Activated T-cell treated with anti-CD3 and anti-CD28 coated beads, Interleukin-2, amount 50 U/mL, for 72 hours (primary cell): ENCODE measurements at regions not wholly inside any gene's neighbourhood (a gene's known extent, or its start where the extent isn't known, plus 50 kb on each side); places are given as distances from the start of the nearest gene placed in this dataset.

ENCODE experiments used
- ATAC-seq, 2 donors: fragments of 150-1000 bp; cut with Tn5 transposase; replicated peaks in 1 of 2; 2 replicates each; pipeline ENCODE4 v1.10.0; 2021; ENCODE audit warnings: moderate library complexity in 2 of 2, mild to moderate bottlenecking in 1 of 2
- DNase-seq, 2 donors: peaks; one replicate each; pipeline ENCODE4 v3.0.0; 2021 to 2022; ENCODE audit warnings: mixed read lengths in 1 of 2
- H3K27ac Mint-ChIP-seq: one replicate; pipeline ENCODE4 v1.8.0; 2022; ENCODE audit warnings: mild to moderate bottlenecking, moderate library complexity, mixed read lengths
- H3K27me3 Mint-ChIP-seq: one replicate; pipeline ENCODE4 v1.8.0; 2022; ENCODE audit warnings: low read depth, mixed read lengths
- H3K36me3 Mint-ChIP-seq, 2 donors: one replicate each; pipeline ENCODE4 v1.8.0; 2022; ENCODE audit warnings: mixed read lengths in 2 of 2, mild to moderate bottlenecking in 1 of 2; ENCODE audit not compliant: insufficient read depth in 2 of 2
- H3K4me1 Mint-ChIP-seq: one replicate; pipeline ENCODE4 v1.8.0; 2022; ENCODE audit warnings: low read depth, mixed read lengths
- H3K4me3 Mint-ChIP-seq, 2 donors: one replicate each; pipeline ENCODE4 v1.8.0; 2022; ENCODE audit warnings: mild to moderate bottlenecking in 2 of 2, mixed read lengths in 2 of 2, moderate library complexity in 2 of 2
- H3K9me3 Mint-ChIP-seq, 2 donors: one replicate each; pipeline ENCODE4 v1.8.0; 2022; ENCODE audit warnings: mixed read lengths in 2 of 2

GRCh38 chr4:137994853-137995252 lies 247.3 kb downstream of the SLC7A11 start:
- ATAC-seq (no peak), DNase-seq (no peak)
- H3K36me3 Mint-ChIP-seq: no peaks in the 10 kb centered on the region
- no peak overlapping the region for H3K4me3 Mint-ChIP-seq
- H3K9me3 Mint-ChIP-seq: no peaks in the 10 kb centered on the region
- no peaks in the 10 kb centered on the region for H3K4me1 Mint-ChIP-seq
- H3K27ac Mint-ChIP-seq: no peak overlapping the region
- H3K27me3 Mint-ChIP-seq: no peaks in the 10 kb centered on the region

GRCh38 chr4:137993232-137993631 lies 248.9 kb downstream of the SLC7A11 start:
- DNase-seq: no peak
- Mint-ChIP-seq H3K27ac (no peak overlapping the region), H3K36me3 (no peaks in the 10 kb centered on the region), H3K4me3 (no peak overlapping the region), H3K4me1 (no peaks in the 10 kb centered on the region), H3K9me3 (no peaks in the 10 kb centered on the region), H3K27me3 (no peaks in the 10 kb centered on the region)
- no peak for ATAC-seq

GRCh38 chr4:137981277-137981676 lies 260.9 kb downstream of the SLC7A11 start:
- Mint-ChIP-seq H3K27ac (no peak overlapping the region), H3K36me3 (no peaks in the 10 kb centered on the region)

GRCh38 chr4:137980641-137981040 lies 261.5 kb downstream of the SLC7A11 start:
- Mint-ChIP-seq H3K4me3 (no peak overlapping the region), H3K36me3 (no peaks in the 10 kb centered on the region), H3K27ac (no peak overlapping the region), H3K9me3 (peaks cover 1 to 2% of the 10 kb centered on the region in 2 donors), H3K4me1 (no peaks in the 10 kb centered on the region), H3K27me3 (no peaks in the 10 kb centered on the region)
- DNase-seq (no peak), ATAC-seq (no peak)

More at GRCh38 chr4:137981277-137981676, 260.9 kb downstream of the SLC7A11 start:
- ATAC-seq: no peak
- Mint-ChIP-seq H3K4me3 (no peak overlapping the region), H3K4me1 (no peaks in the 10 kb centered on the region), H3K27me3 (no peaks in the 10 kb centered on the region), H3K9me3 (peaks cover 1 to 2% of the 10 kb centered on the region in 2 donors)
- no peak for DNase-seq

GRCh38 chr4:137979938-137980337 lies 262.2 kb downstream of the SLC7A11 start:
- DNase-seq: no peak
- H3K9me3 Mint-ChIP-seq: peaks cover 1 to 2% of the 10 kb centered on the region in 2 donors

GRCh38 chr4:137968956-137969678 lies 273.0 kb downstream of the SLC7A11 start:
- Mint-ChIP-seq H3K4me3 (no peak overlapping the region), H3K36me3 (no peaks in the 10 kb centered on the region), H3K9me3 (peaks cover 5 to 18% of the 10 kb centered on the region in 2 donors), H3K4me1 (no peaks in the 10 kb centered on the region), H3K27ac (no peak overlapping the region), H3K27me3 (no peaks in the 10 kb centered on the region)
- DNase-seq (no peak), ATAC-seq (no peak)

More at GRCh38 chr4:137979938-137980337, 262.2 kb downstream of the SLC7A11 start:
- Mint-ChIP-seq H3K4me3 (no peak overlapping the region), H3K4me1 (no peaks in the 10 kb centered on the region), H3K27me3 (no peaks in the 10 kb centered on the region), H3K27ac (no peak overlapping the region), H3K36me3 (no peaks in the 10 kb centered on the region)
- ATAC-seq: no peak

GRCh38 chr4:137967480-137968190 lies 274.5 kb downstream of the SLC7A11 start:
- H3K4me1 Mint-ChIP-seq: no peaks in the 10 kb centered on the region
- H3K27me3 Mint-ChIP-seq: no peaks in the 10 kb centered on the region
- no peak overlapping the region for H3K4me3 Mint-ChIP-seq
- ATAC-seq (no peak), DNase-seq (no peak)
- no peaks in the 10 kb centered on the region for H3K36me3 Mint-ChIP-seq
- H3K27ac Mint-ChIP-seq: no peak overlapping the region
- peaks cover 5 to 11% of the 10 kb centered on the region in 2 donors for H3K9me3 Mint-ChIP-seq

GRCh38 chr4:137966504-137966903 lies 275.6 kb downstream of the SLC7A11 start:
- H3K4me1 Mint-ChIP-seq: no peaks in the 10 kb centered on the region
- no peaks in the 10 kb centered on the region for H3K27me3 Mint-ChIP-seq
- H3K27ac Mint-ChIP-seq: no peak overlapping the region

GRCh38 chr4:137961051-137961438 lies 281.1 kb downstream of the SLC7A11 start:
- H3K9me3 Mint-ChIP-seq: peaks cover 3 to 4% of the 10 kb centered on the region in 2 donors
- no peak overlapping the region for H3K27ac Mint-ChIP-seq
- no peaks in the 10 kb centered on the region for H3K27me3 Mint-ChIP-seq
- ATAC-seq (no peak), DNase-seq (no peak)
- no peaks in the 10 kb centered on the region for H3K36me3 Mint-ChIP-seq
- no peaks in the 10 kb centered on the region for H3K4me1 Mint-ChIP-seq
- H3K4me3 Mint-ChIP-seq: no peak overlapping the region

More at GRCh38 chr4:137966504-137966903, 275.6 kb downstream of the SLC7A11 start:
- Mint-ChIP-seq H3K9me3 (peaks cover 2 to 9% of the 10 kb centered on the region in 2 donors), H3K4me3 (no peak overlapping the region), H3K36me3 (no peaks in the 10 kb centered on the region)
- no peak for ATAC-seq
- no peak for DNase-seq

- peaks cover 2 to 4% of the 10 kb centered on the region in 2 donors for H3K9me3 Mint-ChIP-seq
- H3K36me3 Mint-ChIP-seq: no peaks in the 10 kb centered on the region
- H3K27me3 Mint-ChIP-seq: no peaks in the 10 kb centered on the region
- ATAC-seq: no peak
- no peak for DNase-seq
- no peak overlapping the region for H3K4me3 Mint-ChIP-seq
- H3K4me1 Mint-ChIP-seq: no peaks in the 10 kb centered on the region
- H3K27ac Mint-ChIP-seq: no peak overlapping the region
Observed at GRCh38 chr4:137960371-137961050, 281.6 kb downstream of the SLC7A11 start.

GRCh38 chr4:137957806-137958205 lies 284.3 kb downstream of the SLC7A11 start:
- ATAC-seq: no peak
- DNase-seq: no peak
- H3K4me1 Mint-ChIP-seq: no peaks in the 10 kb centered on the region
- no peak overlapping the region for H3K4me3 Mint-ChIP-seq
- no peaks in the 10 kb centered on the region for H3K27me3 Mint-ChIP-seq
- H3K9me3 Mint-ChIP-seq: peaks cover 3 to 4% of the 10 kb centered on the region in 2 donors
- H3K27ac Mint-ChIP-seq: no peak overlapping the region
- H3K36me3 Mint-ChIP-seq: no peaks in the 10 kb centered on the region

GRCh38 chr4:137956256-137956655 lies 285.9 kb downstream of the SLC7A11 start:
- Mint-ChIP-seq H3K36me3 (no peaks in the 10 kb centered on the region), H3K27ac (no peak overlapping the region), H3K9me3 (peaks cover 3 to 4% of the 10 kb centered on the region in 2 donors), H3K4me3 (no peak overlapping the region), H3K27me3 (no peaks in the 10 kb centered on the region), H3K4me1 (no peaks in the 10 kb centered on the region)
- DNase-seq: no peak
- no peak for ATAC-seq

- Mint-ChIP-seq H3K27ac (no peak overlapping the region), H3K36me3 (no peaks in the 10 kb centered on the region), H3K9me3 (peaks cover 3 to 4% of the 10 kb centered on the region in 2 donors), H3K27me3 (no peaks in the 10 kb centered on the region), H3K4me1 (no peaks in the 10 kb centered on the region), H3K4me3 (no peak overlapping the region)
- DNase-seq: no peak
- ATAC-seq: no peak
Observed at GRCh38 chr4:137955595-137955994, 286.6 kb downstream of the SLC7A11 start.
